IPS DF 4.7 (cell line): ENCODE measurements at regions not wholly inside any gene's neighbourhood (a gene's known extent, or its start where the extent isn't known, plus 50 kb on each side); places are given as distances from the start of the nearest gene placed in this dataset.
"Not testable (repeated sequence)": the region's sequence is repeated elsewhere in the genome, so short reads cannot be mapped to it uniquely, and the experiment has no call there.

ENCODE experiments used
- DNase-seq: peaks from one replicate; pipeline ENCODE4 v3.0.0-alpha.2; 2013; ENCODE audit warnings: low spot score; ENCODE audit errors: extremely low read depth

- no peak for DNase-seq
Measured at GRCh38 chr3:55297706-55298105, 189.4 kb downstream of the WNT5A start.

GRCh38 chr3:55297245-55297644 lies 189.9 kb downstream of the WNT5A start:
- no peak for DNase-seq

GRCh38 chr3:55296791-55297190 lies 190.3 kb downstream of the WNT5A start:
- DNase-seq, result no peak

GRCh38 chr3:55296030-55296429 lies 191.1 kb downstream of the WNT5A start:
- DNase-seq, result no peak

- DNase-seq, result no peak
Measured at GRCh38 chr3:55294557-55294956, 192.5 kb downstream of the WNT5A start.

- DNase-seq, result no peak
Measured at GRCh38 chr3:55292360-55292759, 194.7 kb downstream of the WNT5A start.

- DNase-seq, result no peak
Measured at GRCh38 chr3:55288657-55289056, 198.4 kb downstream of the WNT5A start.

- DNase-seq, result no peak
Measured at GRCh38 chr3:55286693-55287092, 200.4 kb downstream of the WNT5A start.

- no peak for DNase-seq
Measured at GRCh38 chr3:55285156-55285555, 201.9 kb downstream of the WNT5A start.

GRCh38 chr3:55283441-55283925 lies 203.6 kb downstream of the WNT5A start:
- DNase-seq, result no peak

GRCh38 chr3:55282994-55283393 lies 204.1 kb downstream of the WNT5A start:
- DNase-seq, result no peak

- no peak for DNase-seq
Measured at GRCh38 chr3:55272031-55272645, 215.0 kb downstream of the WNT5A start.

GRCh38 chr3:55271549-55271948 lies 215.6 kb downstream of the WNT5A start:
- DNase-seq, result no peak

- no peak for DNase-seq
Measured at GRCh38 chr3:55270976-55271375, 216.1 kb downstream of the WNT5A start.

- DNase-seq, result no peak
Measured at GRCh38 chr3:55269636-55270035, 217.5 kb downstream of the WNT5A start.

- DNase-seq, result no peak
Measured at GRCh38 chr3:55269096-55269495, 218.0 kb downstream of the WNT5A start.

- no peak for DNase-seq
Measured at GRCh38 chr3:55267206-55267930, 219.7 kb downstream of the WNT5A start.

- DNase-seq, result no peak
Measured at GRCh38 chr3:55264919-55265318, 222.2 kb downstream of the WNT5A start.

GRCh38 chr3:55252921-55253320 lies 234.2 kb downstream of the WNT5A start:
- DNase-seq, result no peak

- not testable (repeated sequence) for DNase-seq
Measured at GRCh38 chr3:55249156-55249555, 237.9 kb downstream of the WNT5A start.

- DNase-seq, result no peak
Measured at GRCh38 chr3:55247666-55248065, 239.4 kb downstream of the WNT5A start.

- DNase-seq, result no peak
Measured at GRCh38 chr3:55246033-55246432, 241.1 kb downstream of the WNT5A start.

GRCh38 chr3:55245351-55245750 lies 241.8 kb downstream of the WNT5A start:
- no peak for DNase-seq
